Mammary epithelial cell (primary cell): ENCODE measurements at regions not wholly inside any gene's neighbourhood (a gene's known extent, or its start where the extent isn't known, plus 50 kb on each side); places are given as distances from the start of the nearest gene placed in this dataset.

ENCODE experiments used
- CTCF ChIP-seq, 2 donors: IDR thresholded peaks in 1 of 2; conservative IDR thresholded peaks in 1 of 2; 2 replicates each; pipeline ENCODE4 v1.5.1; 2011 to 2012; ENCODE audit warnings: inconsistent platforms in 2 of 2, low read length in 2 of 2, mild to moderate bottlenecking in 2 of 2, control low read depth in 1 of 2, low read depth in 1 of 2; ENCODE audit not compliant: insufficient read depth in 1 of 2; ENCODE audit errors: extremely low read depth in 1 of 2
- EZH2 ChIP-seq: IDR thresholded peaks from 2 replicates; pipeline ENCODE4 v1.6.1; 2012; ENCODE audit warnings: low read length, inconsistent platforms, borderline replicate concordance

GRCh38 chr20:53825282-53825681 is 231.6 kb upstream of the ZNF217 start:
- TF ChIP-seq CTCF (conservative IDR thresholded peaks at IDR 0.05 in 1 of 2, IDR thresholded peaks at IDR 0.05 in 1 of 2; ENCODE audit: extremely low read depth in 1 of 2, insufficient read depth in 1 of 2, low read depth in 1 of 2, low read length in 2 of 2) (no peak), EZH2 (no peak)
